ENCODE measurements at regions not wholly inside any gene's neighbourhood (a gene's known extent, or its start where the extent isn't known, plus 50 kb on each side); places are given as distances from the start of the nearest gene placed in this dataset.
"Not testable (repeated sequence)": the region's sequence is repeated elsewhere in the genome, so short reads cannot be mapped to it uniquely, and the experiment has no call there.

- DNase-seq (ENCODE audit: low spot score) = no peak
Measured at GRCh38 chr3:43838009-43838758, 147.4 kb downstream of the ABHD5 start.

GRCh38 chr3:43838877-43839276 is 148.1 kb downstream of the ABHD5 start:
- no peak for DNase-seq (ENCODE audit: low spot score)

GRCh38 chr3:43843386-43843785 is 152.6 kb downstream of the ABHD5 start:
- DNase-seq (ENCODE audit: low spot score) = no peak

- DNase-seq (ENCODE audit: low spot score) = no peak
Measured at GRCh38 chr3:43844757-43845156, 154.0 kb downstream of the ABHD5 start.

GRCh38 chr3:43845553-43845952 is 154.8 kb downstream of the ABHD5 start:
- DNase-seq (ENCODE audit: low spot score) = not testable (repeated sequence)

GRCh38 chr3:43852066-43852465 is 161.3 kb downstream of the ABHD5 start:
- DNase-seq (ENCODE audit: low spot score) = peak; percentile 29

GRCh38 chr3:43854283-43854682 is 163.5 kb downstream of the ABHD5 start:
- no peak for DNase-seq (ENCODE audit: low spot score)

GRCh38 chr3:43854916-43855315 is 164.2 kb downstream of the ABHD5 start:
- DNase-seq (ENCODE audit: low spot score) = no peak

GRCh38 chr3:43855674-43856299 is 165.0 kb downstream of the ABHD5 start:
- DNase-seq (ENCODE audit: low spot score) = peak; percentile 70

- no peak for DNase-seq (ENCODE audit: low spot score)
Measured at GRCh38 chr3:43856351-43856750, 165.6 kb downstream of the ABHD5 start.

- DNase-seq (ENCODE audit: low spot score) = no peak
Measured at GRCh38 chr3:43856761-43857160, 166.0 kb downstream of the ABHD5 start.

- DNase-seq (ENCODE audit: low spot score) = no peak
Measured at GRCh38 chr3:43857361-43858293, 166.9 kb downstream of the ABHD5 start.

- DNase-seq (ENCODE audit: low spot score) = no peak
Measured at GRCh38 chr3:43858294-43858701, 167.6 kb downstream of the ABHD5 start.

GRCh38 chr3:43859766-43860165 is 169.0 kb downstream of the ABHD5 start:
- no peak for DNase-seq (ENCODE audit: low spot score)

GRCh38 chr3:43861635-43862034 is 170.9 kb downstream of the ABHD5 start:
- no peak for DNase-seq (ENCODE audit: low spot score)

- no peak for DNase-seq (ENCODE audit: low spot score)
Measured at GRCh38 chr3:43862470-43862869, 171.7 kb downstream of the ABHD5 start.

GRCh38 chr3:43862992-43863805 is 172.5 kb downstream of the ABHD5 start:
- DNase-seq (ENCODE audit: low spot score) = no peak

- DNase-seq (ENCODE audit: low spot score) = no peak
Measured at GRCh38 chr3:43863966-43864933, 173.5 kb downstream of the ABHD5 start.

- no peak for DNase-seq (ENCODE audit: low spot score)
Measured at GRCh38 chr3:43865351-43865750, 174.6 kb downstream of the ABHD5 start.

GRCh38 chr3:43865887-43866528 is 175.3 kb downstream of the ABHD5 start:
- no peak for DNase-seq (ENCODE audit: low spot score)

All from AG08395 (cell line).